DND-41 (cell line): ENCODE measurements at regions not wholly inside any gene's neighbourhood (a gene's known extent, or its start where the extent isn't known, plus 50 kb on each side); places are given as distances from the start of the nearest gene placed in this dataset.

Experiments used
- CTCF ChIP-seq: IDR thresholded peaks from 2 replicates; pipeline ENCODE4 v1.5.1; 2012; ENCODE audit warnings: borderline replicate concordance, low read length, moderate library complexity, mild to moderate bottlenecking; ENCODE audit not compliant: poor library complexity, severe bottlenecking; ENCODE audit errors: extremely low read depth
- EZH2 ChIP-seq: IDR thresholded peaks from 3 replicates; pipeline ENCODE4 v1.6.1; 2012; ENCODE audit warnings: borderline replicate concordance, low read depth, mild to moderate bottlenecking, moderate library complexity, low read length, inconsistent platforms; ENCODE audit not compliant: severe bottlenecking

- no peak for TF ChIP-seq CTCF
- no peak for TF ChIP-seq EZH2
These were observed 136.2 kb downstream of the BTC start for GRCh38 chr4:74658116-74658515.
